Neural cell (in vitro differentiated cells): ENCODE measurements at regions not wholly inside any gene's neighbourhood (a gene's known extent, or its start where the extent isn't known, plus 50 kb on each side); places are given as distances from the start of the nearest gene placed in this dataset.

ENCODE experiments used
- H2AFZ ChIP-seq: fragments of 200-600, 300-800 bp; sonication (generic), shearing (Covaris generic); 2 replicates; pipeline ENCODE4 v1.6.0; 2014; ENCODE audit warnings: low read depth, mild to moderate bottlenecking, antibody characterized with exemption, low read length, moderate library complexity
- H3F3A ChIP-seq: fragments of 200-600 bp; shearing (Covaris generic); 2 replicates; pipeline ENCODE4 v1.6.1; 2016; ENCODE audit warnings: mild to moderate bottlenecking, moderate library complexity, mixed read lengths, antibody characterized with exemption, low read length; ENCODE audit not compliant: insufficient read depth, poor library complexity, severe bottlenecking
- H3K27ac ChIP-seq: fragments of 200-600, 300-800 bp; sonication (generic), shearing (Covaris generic); 2 replicates; pipeline ENCODE4 v1.5.1; 2014; ENCODE audit warnings: mild to moderate bottlenecking, low read length, moderate library complexity
- H3K27me3 ChIP-seq: fragments of 300-800, 200-600 bp; sonication (generic), shearing (Covaris generic); 2 replicates; pipeline ENCODE4 v1.6.0; 2014; ENCODE audit warnings: mild to moderate bottlenecking, low read depth, low read length, moderate library complexity; ENCODE audit not compliant: insufficient read depth
- H3K36me3 ChIP-seq: fragments of 300-800, 200-600 bp; sonication (generic), shearing (Covaris generic); 2 replicates; pipeline ENCODE4 v1.5.1; 2014; ENCODE audit warnings: mild to moderate bottlenecking, antibody characterized with exemption, low read length, moderate library complexity; ENCODE audit not compliant: insufficient read depth
- H3K4me2 ChIP-seq: fragments of 300-800, 200-600 bp; sonication (generic), shearing (Covaris generic); 2 replicates; pipeline ENCODE4 v1.6.0; 2014; ENCODE audit warnings: mild to moderate bottlenecking, low read length
- H3K4me3 ChIP-seq: fragments of 300-800, 200-600 bp; sonication (generic), shearing (Covaris generic); 2 replicates; pipeline ENCODE4 v1.5.1; 2014; ENCODE audit warnings: mild to moderate bottlenecking, low read length, moderate library complexity
- H3K79me2 ChIP-seq: fragments of 200-600 bp; shearing (Covaris generic); replicated peaks from 2 replicates; pipeline ENCODE4 v1.6.0; 2014; ENCODE audit warnings: mild to moderate bottlenecking, low read length, moderate library complexity; ENCODE audit not compliant: insufficient read depth
- H3K9ac ChIP-seq: fragments of 300-800, 200-600 bp; sonication (generic), shearing (Covaris generic); 2 replicates; pipeline ENCODE4 v1.6.1; 2016; ENCODE audit warnings: mild to moderate bottlenecking, low read length, mixed read lengths
- H3K9me2 ChIP-seq: fragments of 200-600 bp; shearing (Covaris generic); 2 replicates; pipeline ENCODE4 v1.6.1; 2016; ENCODE audit warnings: mild to moderate bottlenecking, low read length, mixed read lengths; ENCODE audit not compliant: insufficient read depth
- H3K9me3 ChIP-seq: fragments of 200-600, 300-800 bp; sonication (generic), shearing (Covaris generic); 2 replicates; pipeline ENCODE4 v1.6.1; 2016; ENCODE audit warnings: mild to moderate bottlenecking, mixed run types, low read length, moderate library complexity, mixed read lengths
- H4K20me1 ChIP-seq: fragments of 200-600 bp; shearing (Covaris generic); 2 replicates; pipeline ENCODE4 v1.6.1; 2016; ENCODE audit warnings: mild to moderate bottlenecking, mixed run types; ENCODE audit not compliant: insufficient read depth
- CTCF ChIP-seq: fragments of 450-650 bp; IDR thresholded peaks from 2 replicates; pipeline ENCODE4 v1.5.1; 2014; ENCODE audit warnings: antibody characterized with exemption, mild to moderate bottlenecking, moderate library complexity; ENCODE audit not compliant: poor library complexity, severe bottlenecking
- EP300 ChIP-seq: fragments of 450-650 bp; conservative IDR thresholded peaks from 2 replicates; pipeline ENCODE4 v1.6.1; 2014; ENCODE audit warnings: antibody characterized with exemption, mild to moderate bottlenecking, moderate library complexity; ENCODE audit not compliant: poor library complexity, severe bottlenecking
- EZH2 ChIP-seq: fragments of 200-600, 300-800 bp; shearing (Covaris generic), sonication (generic); IDR thresholded peaks from 2 replicates; pipeline ENCODE4 v1.6.1; 2014; ENCODE audit warnings: antibody characterized with exemption, low read length, borderline replicate concordance, mild to moderate bottlenecking; ENCODE audit not compliant: insufficient read depth, poor library complexity, severe bottlenecking
- MXI1 ChIP-seq: fragments of 450-650 bp; conservative IDR thresholded peaks from 2 replicates; pipeline ENCODE4 v1.6.1; 2014; ENCODE audit warnings: antibody characterized with exemption, mild to moderate bottlenecking; ENCODE audit not compliant: poor library complexity, severe bottlenecking
- POLR2AphosphoS5 ChIP-seq: IDR thresholded peaks from 2 replicates; pipeline ENCODE4 v1.6.1; 2012
- RAD21 ChIP-seq: fragments of 450-650 bp; conservative IDR thresholded peaks from 2 replicates; pipeline ENCODE4 v1.6.1; 2014; ENCODE audit warnings: antibody characterized with exemption, mild to moderate bottlenecking, moderate library complexity
- REST ChIP-seq: IDR thresholded peaks from 2 replicates; pipeline ENCODE4 v1.6.1; 2012; ENCODE audit warnings: borderline replicate concordance
- SMC3 ChIP-seq: fragments of 450-650 bp; conservative IDR thresholded peaks from 2 replicates; pipeline ENCODE4 v1.6.1; 2014; ENCODE audit warnings: antibody characterized with exemption, mild to moderate bottlenecking, moderate library complexity; ENCODE audit not compliant: poor library complexity
- TAF1 ChIP-seq: IDR thresholded peaks from 2 replicates; pipeline ENCODE4 v1.6.1; 2012; ENCODE audit warnings: low read depth

- Histone ChIP-seq H3K4me3 (no peak overlapping the region), H3K27ac (no peak overlapping the region), H4K20me1 (no peaks in the 10 kb centered on the region), H3K27me3 (no peaks in the 10 kb centered on the region), H3K9me3 (no peaks in the 10 kb centered on the region), H3F3A (no peaks in the 10 kb centered on the region), H3K9me2 (no peaks in the 10 kb centered on the region), H2AFZ (no peak overlapping the region), H3K36me3 (no peaks in the 10 kb centered on the region), H3K79me2 (no peaks in the 10 kb centered on the region), H3K4me2 (no peak overlapping the region), H3K9ac (no peak overlapping the region)
- TF ChIP-seq POLR2AphosphoS5: no peak
- TF ChIP-seq RAD21: peak; percentile 72
- TF ChIP-seq SMC3: peak; percentile 73
- peak; percentile 78 for TF ChIP-seq CTCF
- TF ChIP-seq REST: no peak
Measured at GRCh38 chr6:53728570-53729194, 63.1 kb upstream of the KLHL31 start.

- no peak overlapping the region for H3K4me2 ChIP-seq
- no peak overlapping the region for H2AFZ ChIP-seq
- no peaks in the 10 kb centered on the region for H3F3A ChIP-seq
- H3K27me3 ChIP-seq: no peaks in the 10 kb centered on the region
- no peaks in the 10 kb centered on the region for H4K20me1 ChIP-seq
- H3K9me2 ChIP-seq: no peaks in the 10 kb centered on the region
- TF ChIP-seq EZH2 (no peak), MXI1 (no peak), SMC3 (no peak), REST (no peak), EP300 (no peak), POLR2AphosphoS5 (no peak), TAF1 (no peak)
- H3K79me2 ChIP-seq: no peaks in the 10 kb centered on the region
- no peak overlapping the region for H3K4me3 ChIP-seq
- H3K9me3 ChIP-seq: no peaks in the 10 kb centered on the region
- no peaks in the 10 kb centered on the region for H3K36me3 ChIP-seq
- H3K27ac ChIP-seq: no peak overlapping the region
- H3K9ac ChIP-seq: no peak overlapping the region
Measured at GRCh38 chr6:53727748-53728147, 62.2 kb upstream of the KLHL31 start.
